BJ (cell line): ENCODE measurements at regions not wholly inside any gene's neighbourhood (a gene's known extent, or its start where the extent isn't known, plus 50 kb on each side); places are given as distances from the start of the nearest gene placed in this dataset.

ENCODE experiments used
- CTCF ChIA-PET: fragments of 350-600 bp; formaldehyde crosslinking; extraction: SDS; loops from one replicate; lab custom pipeline; 2021; ENCODE audit warnings: antibody characterized with exemption, inconsistent platforms; lab: Yijun Ruan, JAX
- POLR2A ChIA-PET: fragments of 300-600 bp; sonication (Branson Sonifier 250); formaldehyde crosslinking; extraction: SDS; loops from one replicate; lab custom pipeline; 2021; ENCODE audit warnings: antibody characterized with exemption; lab: Charles Lee
- DNase-seq: peaks from one replicate; pipeline ENCODE4 v3.0.0-alpha.2; 2011; ENCODE audit warnings: low read depth
- H3K27me3 ChIP-seq: 2 replicates; pipeline ENCODE4 v1.6.0; 2011; ENCODE audit warnings: low read length; ENCODE audit not compliant: control insufficient read depth, insufficient read depth
- H3K36me3 ChIP-seq: 2 replicates; pipeline ENCODE4 v1.5.1; 2011; ENCODE audit warnings: low read length; ENCODE audit not compliant: control insufficient read depth, insufficient read depth
- H3K4me3 ChIP-seq: 2 replicates; pipeline ENCODE4 v1.5.1; 2011; ENCODE audit warnings: low read depth, mild to moderate bottlenecking, control low read depth, low read length
- TF ChIP-seq, protein P1 (sequence below): IDR thresholded peaks from 2 replicates; pipeline ENCODE4 v1.5.1; 2011; ENCODE audit warnings: low read depth, mild to moderate bottlenecking, control low read depth, inconsistent platforms, low read length, moderate library complexity; ENCODE audit not compliant: insufficient read depth

DNA sequence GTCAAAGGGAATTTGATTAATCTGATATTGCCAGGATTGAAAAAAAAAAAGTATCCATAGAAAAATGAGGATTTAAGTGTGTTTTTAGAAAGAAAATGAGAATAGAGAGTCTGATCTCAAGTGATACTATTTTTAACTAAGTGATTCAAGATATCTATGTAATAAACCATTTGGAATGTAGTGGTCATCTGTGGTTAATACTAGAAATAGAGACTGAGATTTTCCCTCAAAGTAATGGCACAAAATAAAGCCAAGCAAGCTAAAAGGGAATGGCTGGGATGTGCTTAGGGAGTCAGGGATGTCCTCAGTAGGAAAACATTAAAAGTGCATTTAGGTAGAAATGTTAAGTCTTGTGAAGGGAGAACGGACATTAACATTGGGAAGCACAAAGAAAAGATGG lies 90.6 kb downstream of the FBXO4 start:
- Histone ChIP-seq H3K36me3 (no peaks in the 10 kb centered on the region), H3K4me3 (no peak overlapping the region), H3K27me3 (no peaks in the 10 kb centered on the region)
- DNase-seq, result no peak
- TF ChIP-seq, protein P1, sequence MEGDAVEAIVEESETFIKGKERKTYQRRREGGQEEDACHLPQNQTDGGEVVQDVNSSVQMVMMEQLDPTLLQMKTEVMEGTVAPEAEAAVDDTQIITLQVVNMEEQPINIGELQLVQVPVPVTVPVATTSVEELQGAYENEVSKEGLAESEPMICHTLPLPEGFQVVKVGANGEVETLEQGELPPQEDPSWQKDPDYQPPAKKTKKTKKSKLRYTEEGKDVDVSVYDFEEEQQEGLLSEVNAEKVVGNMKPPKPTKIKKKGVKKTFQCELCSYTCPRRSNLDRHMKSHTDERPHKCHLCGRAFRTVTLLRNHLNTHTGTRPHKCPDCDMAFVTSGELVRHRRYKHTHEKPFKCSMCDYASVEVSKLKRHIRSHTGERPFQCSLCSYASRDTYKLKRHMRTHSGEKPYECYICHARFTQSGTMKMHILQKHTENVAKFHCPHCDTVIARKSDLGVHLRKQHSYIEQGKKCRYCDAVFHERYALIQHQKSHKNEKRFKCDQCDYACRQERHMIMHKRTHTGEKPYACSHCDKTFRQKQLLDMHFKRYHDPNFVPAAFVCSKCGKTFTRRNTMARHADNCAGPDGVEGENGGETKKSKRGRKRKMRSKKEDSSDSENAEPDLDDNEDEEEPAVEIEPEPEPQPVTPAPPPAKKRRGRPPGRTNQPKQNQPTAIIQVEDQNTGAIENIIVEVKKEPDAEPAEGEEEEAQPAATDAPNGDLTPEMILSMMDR, result no peak
- POLR2A ChIA-PET, result no interaction called here
- CTCF ChIA-PET, result interaction anchor here (1.3 kb wide), 1 partner anchor 11 kb away, joined by 6 read pairs; no protein-coding TSS in a partner anchor

DNA sequence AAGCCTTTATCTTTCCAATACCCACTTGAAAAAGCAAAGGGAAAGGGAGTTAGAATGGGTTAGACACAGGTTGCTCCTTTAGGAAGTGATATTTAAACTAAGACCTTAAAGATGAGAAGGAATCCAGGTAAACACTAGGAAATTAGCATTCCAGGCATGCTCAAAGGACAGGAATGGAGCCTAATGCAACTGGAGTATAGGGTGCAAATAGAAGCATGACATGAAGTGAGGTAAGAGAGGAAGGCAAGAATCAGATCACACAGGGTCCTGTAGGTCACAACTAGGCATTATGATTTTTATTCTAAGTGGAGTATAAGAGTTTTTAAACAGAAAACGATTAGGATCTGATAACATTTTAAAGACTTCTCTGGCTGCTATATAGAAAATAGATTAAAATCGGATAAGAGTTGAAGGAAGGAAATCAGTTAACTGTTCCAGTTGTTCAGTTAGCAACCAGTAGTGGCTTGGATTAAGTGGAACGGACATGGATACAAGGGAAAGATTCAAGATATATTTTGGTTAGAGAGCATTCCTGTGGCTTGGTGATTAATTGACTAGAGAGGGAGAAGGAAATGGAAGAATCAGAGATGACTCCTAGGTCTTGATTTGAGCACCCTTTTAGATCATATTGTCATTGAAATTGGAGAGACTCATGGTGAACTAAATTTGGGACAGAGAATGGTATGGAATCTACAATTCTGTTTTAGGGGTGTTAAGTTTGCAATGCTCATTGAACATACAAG lies 95.9 kb downstream of the FBXO4 start:
- CTCF ChIA-PET, result no interaction called here

DNA sequence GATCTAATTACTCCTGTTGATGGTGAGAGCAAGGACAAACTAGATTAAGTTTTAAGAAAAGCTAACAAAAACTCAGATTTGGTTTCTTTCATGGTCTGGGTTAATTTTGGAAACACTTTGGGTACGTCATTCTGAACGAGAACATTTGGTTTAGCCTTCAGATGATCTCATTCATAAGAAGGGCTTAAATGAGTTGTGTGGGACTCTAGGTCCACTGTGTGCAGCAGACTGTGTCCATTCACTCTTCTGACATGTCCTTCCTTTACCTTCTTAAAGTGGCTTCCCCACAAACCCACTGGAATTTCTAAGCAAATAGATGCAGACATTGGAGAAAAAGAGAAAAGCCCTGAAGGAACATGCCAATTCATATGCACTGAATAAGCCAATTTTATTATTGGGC lies 96.8 kb downstream of the FBXO4 start:
- Histone ChIP-seq H3K4me3 (no peak overlapping the region), H3K36me3 (no peaks in the 10 kb centered on the region), H3K27me3 (no peaks in the 10 kb centered on the region)
- TF ChIP-seq, protein P1, result no peak
- no peak for DNase-seq
- CTCF ChIA-PET, result no interaction called here
- POLR2A ChIA-PET, result no interaction called here

More for the DNA sequence above, 95.9 kb downstream of the FBXO4 start:
- DNase-seq, result no peak
- no peak overlapping the region for H3K4me3 ChIP-seq
- TF ChIP-seq, protein P1, result no peak
- POLR2A ChIA-PET, result no interaction called here
- no peaks in the 10 kb centered on the region for H3K27me3 ChIP-seq
- H3K36me3 ChIP-seq, result no peaks in the 10 kb centered on the region

DNA sequence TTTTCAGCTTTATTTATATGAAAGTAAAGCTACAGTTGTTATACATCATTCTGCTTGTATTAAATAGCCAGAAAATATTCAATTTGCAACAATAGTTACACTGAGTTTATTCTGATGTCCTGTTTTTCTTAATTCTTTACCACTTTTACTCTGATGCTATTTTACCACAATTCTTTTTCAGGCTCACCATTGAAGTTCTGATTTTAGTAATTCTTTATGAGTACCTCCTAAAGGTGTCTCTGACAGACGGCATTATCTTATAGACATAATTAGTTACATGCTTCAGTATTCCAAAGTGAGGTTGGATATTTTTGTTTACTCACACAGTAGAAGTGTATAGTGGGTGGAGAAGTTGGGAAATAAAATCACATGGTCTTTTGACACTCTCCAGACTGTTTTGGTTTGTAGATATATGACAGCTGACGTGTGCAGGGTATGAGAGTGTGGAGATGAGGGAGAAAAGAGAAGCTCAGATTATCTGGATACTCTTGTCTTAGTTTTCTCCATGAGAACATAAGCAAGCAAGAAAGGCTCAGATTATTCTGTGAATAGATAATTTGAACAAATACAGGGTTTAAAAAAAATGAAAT lies 97.4 kb downstream of the FBXO4 start:
- POLR2A ChIA-PET, result no interaction called here

DNA sequence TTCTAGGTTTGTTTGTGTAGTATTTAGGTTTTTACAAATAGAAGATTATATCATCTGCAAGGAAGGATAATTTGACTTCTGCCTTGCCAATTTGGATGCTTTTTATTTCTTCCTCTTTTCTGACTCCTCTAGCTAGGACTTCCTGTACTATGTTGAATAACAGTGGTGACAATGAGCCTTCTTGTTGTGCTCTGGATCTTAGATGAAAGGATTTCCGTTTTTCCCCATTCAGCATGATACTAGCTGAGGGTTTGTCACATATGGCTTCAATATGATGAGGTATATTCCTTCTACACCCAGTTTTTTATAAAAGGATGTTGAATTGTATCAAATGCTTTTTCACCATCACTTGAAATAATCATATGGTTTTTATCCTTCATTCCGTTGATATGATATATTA lies 101.4 kb downstream of the FBXO4 start:
- H3K4me3 ChIP-seq, result no peak overlapping the region
- TF ChIP-seq, protein P1, result no peak
- H3K36me3 ChIP-seq, result no peaks in the 10 kb centered on the region
- H3K27me3 ChIP-seq, result no peaks in the 10 kb centered on the region
- no peak for DNase-seq
- ChIA-PET CTCF (no interaction called here), POLR2A (no interaction called here)

More for the DNA sequence above, 97.4 kb downstream of the FBXO4 start:
- no peak for DNase-seq
- TF ChIP-seq, protein P1, result no peak
- H3K4me3 ChIP-seq, result no peak overlapping the region
- CTCF ChIA-PET, result no interaction called here
- H3K36me3 ChIP-seq, result no peaks in the 10 kb centered on the region
- no peaks in the 10 kb centered on the region for H3K27me3 ChIP-seq
